ENCODE measurements at regions not wholly inside any gene's neighbourhood (a gene's known extent, or its start where the extent isn't known, plus 50 kb on each side); places are given as distances from the start of the nearest gene placed in this dataset.

GRCh38 chr11:71201936-71202597 is 50.3 kb downstream of the SHANK2 start:
- TF ChIP-seq NBN (IDR thresholded peaks at IDR 0.05; ENCODE audit: low read depth) (no peak), CTCF (IDR thresholded peaks at IDR 0.05 in 2 of 3, conservative IDR thresholded peaks at IDR 0.05 in 1 of 3; ENCODE audit: insufficient read depth in 2 of 3, low read depth in 1 of 3, low read length in 3 of 3) (no peak), HNRNPL (IDR thresholded peaks at IDR 0.05; ENCODE audit: low read depth, low read length) (no peak), SIRT6 (IDR thresholded peaks at IDR 0.05; ENCODE audit: low read depth, low read length) (no peak), CREB1 (IDR thresholded peaks at IDR 0.05) (no peak), CREB1 (CRISPR knock-in tag; IDR thresholded peaks at IDR 0.05) (no peak), EZH2 (IDR thresholded peaks at IDR 0.05; ENCODE audit: borderline replicate concordance, low read depth, low read length) (no peak)
- TF ChIP-seq, protein P1, sequence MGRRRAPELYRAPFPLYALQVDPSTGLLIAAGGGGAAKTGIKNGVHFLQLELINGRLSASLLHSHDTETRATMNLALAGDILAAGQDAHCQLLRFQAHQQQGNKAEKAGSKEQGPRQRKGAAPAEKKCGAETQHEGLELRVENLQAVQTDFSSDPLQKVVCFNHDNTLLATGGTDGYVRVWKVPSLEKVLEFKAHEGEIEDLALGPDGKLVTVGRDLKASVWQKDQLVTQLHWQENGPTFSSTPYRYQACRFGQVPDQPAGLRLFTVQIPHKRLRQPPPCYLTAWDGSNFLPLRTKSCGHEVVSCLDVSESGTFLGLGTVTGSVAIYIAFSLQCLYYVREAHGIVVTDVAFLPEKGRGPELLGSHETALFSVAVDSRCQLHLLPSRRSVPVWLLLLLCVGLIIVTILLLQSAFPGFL (CRISPR knock-in tag; IDR thresholded peaks at IDR 0.05): no peak
